Activated CD8-positive, alpha-beta T cell treated with anti-CD3 and anti-CD28 coated beads, Interleukin-2, amount 10 ng/mL, durations not matched to agents 7 days and 5 days (primary cell): ENCODE measurements at regions not wholly inside any gene's neighbourhood (a gene's known extent, or its start where the extent isn't known, plus 50 kb on each side); places are given as distances from the start of the nearest gene placed in this dataset.
"Not testable (repeated sequence)": the region's sequence is repeated elsewhere in the genome, so short reads cannot be mapped to it uniquely, and the experiment has no call there.

Experiments used
- ATAC-seq: fragments of 150-1000 bp; cut with Tn5 transposase; one replicate; pipeline ENCODE4 v1.10.0; 2021; ENCODE audit warnings: moderate library complexity
- CTCF ChIA-PET: fragments of 350-600 bp; sonication (Branson Sonifier 250); formaldehyde crosslinking; loops from one replicate; lab custom pipeline; 2021; ENCODE audit warnings: antibody characterized with exemption; lab: Charles Lee
- POLR2A ChIA-PET: fragments of 350-600 bp; sonication (Branson Sonifier 250); formaldehyde crosslinking; loops from one replicate; lab custom pipeline; 2021; ENCODE audit warnings: antibody characterized with exemption; lab: Charles Lee
- DNase-seq: peaks from one replicate; pipeline ENCODE4 v3.0.0-alpha.2; 2020
- H3K27ac Mint-ChIP-seq: one replicate; pipeline ENCODE4 v1.8.0; 2021; ENCODE audit warnings: mild to moderate bottlenecking, mixed read lengths
- H3K27me3 Mint-ChIP-seq: one replicate; pipeline ENCODE4 v1.8.0; 2021; ENCODE audit warnings: low read depth, mixed read lengths
- H3K36me3 Mint-ChIP-seq: one replicate; pipeline ENCODE4 v1.8.0; 2021; ENCODE audit warnings: low read depth, mixed read lengths
- H3K4me1 Mint-ChIP-seq: one replicate; pipeline ENCODE4 v1.8.0; 2021; ENCODE audit warnings: low read depth, mixed read lengths
- H3K4me3 Mint-ChIP-seq: one replicate; pipeline ENCODE4 v1.8.0; 2021; ENCODE audit warnings: mild to moderate bottlenecking, mixed read lengths
- H3K9me3 Mint-ChIP-seq: one replicate; pipeline ENCODE4 v1.8.0; 2022; ENCODE audit warnings: mixed read lengths; ENCODE audit not compliant: insufficient read depth

GRCh38 chr3:115292677-115293165 lies 145.6 kb upstream of the ZBTB20 start:
- ChIA-PET CTCF (no interaction called here), POLR2A (no interaction called here)
- ATAC-seq = no peak
- H3K27me3 Mint-ChIP-seq = no peaks in the 10 kb centered on the region
- H3K36me3 Mint-ChIP-seq = no peaks in the 10 kb centered on the region
- DNase-seq = no peak
- no peak overlapping the region for H3K27ac Mint-ChIP-seq
- H3K9me3 Mint-ChIP-seq = no peaks in the 10 kb centered on the region
- no peaks in the 10 kb centered on the region for H3K4me1 Mint-ChIP-seq
- no peak overlapping the region for H3K4me3 Mint-ChIP-seq

- no peaks in the 10 kb centered on the region for H3K9me3 Mint-ChIP-seq
- CTCF ChIA-PET = no interaction called here
- H3K4me3 Mint-ChIP-seq = no peak overlapping the region
- ATAC-seq = no peak
- no peaks in the 10 kb centered on the region for H3K36me3 Mint-ChIP-seq
- no peaks in the 10 kb centered on the region for H3K4me1 Mint-ChIP-seq
- DNase-seq = no peak
- POLR2A ChIA-PET = no interaction called here
- H3K27ac Mint-ChIP-seq = no peak overlapping the region
- H3K27me3 Mint-ChIP-seq = no peaks in the 10 kb centered on the region
These were observed 146.2 kb upstream of the ZBTB20 start for GRCh38 chr3:115293321-115293720.

GRCh38 chr3:115301364-115301860 lies 154.3 kb upstream of the ZBTB20 start:
- no peaks in the 10 kb centered on the region for H3K4me1 Mint-ChIP-seq
- no peaks in the 10 kb centered on the region for H3K36me3 Mint-ChIP-seq
- ChIA-PET POLR2A (no interaction called here), CTCF (no interaction called here)
- no peaks in the 10 kb centered on the region for H3K9me3 Mint-ChIP-seq
- no peak overlapping the region for H3K27ac Mint-ChIP-seq
- no peak for ATAC-seq
- no peaks in the 10 kb centered on the region for H3K27me3 Mint-ChIP-seq
- DNase-seq = no peak
- no peak overlapping the region for H3K4me3 Mint-ChIP-seq

GRCh38 chr3:115317953-115318352 lies 170.9 kb upstream of the ZBTB20 start:
- H3K9me3 Mint-ChIP-seq, H3K27ac Mint-ChIP-seq, H3K4me1 Mint-ChIP-seq, POLR2A ChIA-PET, H3K27me3 Mint-ChIP-seq, DNase-seq, CTCF ChIA-PET, ATAC-seq, H3K4me3 Mint-ChIP-seq, H3K36me3 Mint-ChIP-seq: not testable (repeated sequence)

- Mint-ChIP-seq H3K9me3 (no peaks in the 10 kb centered on the region), H3K27ac (no peak overlapping the region), H3K4me1 (no peaks in the 10 kb centered on the region), H3K36me3 (no peaks in the 10 kb centered on the region), H3K27me3 (no peaks in the 10 kb centered on the region), H3K4me3 (no peak overlapping the region)
- ChIA-PET POLR2A (no interaction called here), CTCF (no interaction called here)
- no peak for DNase-seq
- no peak for ATAC-seq
These were observed 174.3 kb upstream of the ZBTB20 start for GRCh38 chr3:115321400-115321805.

- ATAC-seq (no peak), DNase-seq (no peak)
- Mint-ChIP-seq H3K4me1 (no peaks in the 10 kb centered on the region), H3K36me3 (no peaks in the 10 kb centered on the region), H3K4me3 (no peak overlapping the region), H3K27me3 (no peaks in the 10 kb centered on the region), H3K9me3 (no peaks in the 10 kb centered on the region), H3K27ac (no peak overlapping the region)
- ChIA-PET POLR2A (no interaction called here), CTCF (no interaction called here)
These were observed 175.8 kb upstream of the ZBTB20 start for GRCh38 chr3:115322901-115323300.

GRCh38 chr3:115323380-115323779 lies 176.3 kb upstream of the ZBTB20 start:
- ChIA-PET POLR2A (no interaction called here), CTCF (no interaction called here)
- ATAC-seq = no peak
- Mint-ChIP-seq H3K27ac (no peak overlapping the region), H3K4me1 (no peaks in the 10 kb centered on the region), H3K4me3 (no peak overlapping the region), H3K36me3 (no peaks in the 10 kb centered on the region), H3K9me3 (no peaks in the 10 kb centered on the region), H3K27me3 (no peaks in the 10 kb centered on the region)
- no peak for DNase-seq

GRCh38 chr3:115324056-115324455 lies 177.0 kb upstream of the ZBTB20 start:
- H3K27me3 Mint-ChIP-seq = no peaks in the 10 kb centered on the region
- DNase-seq (no peak), ATAC-seq (no peak)
- no peaks in the 10 kb centered on the region for H3K36me3 Mint-ChIP-seq
- H3K27ac Mint-ChIP-seq = no peak overlapping the region
- no peaks in the 10 kb centered on the region for H3K4me1 Mint-ChIP-seq
- POLR2A ChIA-PET = no interaction called here
- H3K9me3 Mint-ChIP-seq = no peaks in the 10 kb centered on the region
- CTCF ChIA-PET = no interaction called here
- no peak overlapping the region for H3K4me3 Mint-ChIP-seq

GRCh38 chr3:115325539-115325938 lies 178.5 kb upstream of the ZBTB20 start:
- ChIA-PET CTCF (no interaction called here), POLR2A (no interaction called here)
- no peaks in the 10 kb centered on the region for H3K9me3 Mint-ChIP-seq
- DNase-seq (peak; percentile 33), ATAC-seq (no peak)
- no peaks in the 10 kb centered on the region for H3K36me3 Mint-ChIP-seq
- no peak overlapping the region for H3K4me3 Mint-ChIP-seq
- no peaks in the 10 kb centered on the region for H3K4me1 Mint-ChIP-seq
- H3K27me3 Mint-ChIP-seq = no peaks in the 10 kb centered on the region
- H3K27ac Mint-ChIP-seq = no peak overlapping the region

GRCh38 chr3:115330430-115330829 lies 183.3 kb upstream of the ZBTB20 start:
- Mint-ChIP-seq H3K27ac (no peak overlapping the region), H3K36me3 (no peaks in the 10 kb centered on the region), H3K27me3 (peaks cover 3% of the 10 kb centered on the region), H3K4me3 (no peak overlapping the region), H3K9me3 (no peaks in the 10 kb centered on the region), H3K4me1 (no peaks in the 10 kb centered on the region)
- POLR2A ChIA-PET = no interaction called here
- CTCF ChIA-PET = no interaction called here
- ATAC-seq (no peak), DNase-seq (no peak)

- H3K9me3 Mint-ChIP-seq = no peaks in the 10 kb centered on the region
- ChIA-PET POLR2A (no interaction called here), CTCF (no interaction called here)
- peaks cover 3% of the 10 kb centered on the region for H3K27me3 Mint-ChIP-seq
- DNase-seq = no peak
- H3K36me3 Mint-ChIP-seq = no peaks in the 10 kb centered on the region
- no peak overlapping the region for H3K27ac Mint-ChIP-seq
- H3K4me1 Mint-ChIP-seq = no peaks in the 10 kb centered on the region
- ATAC-seq = no peak
- no peak overlapping the region for H3K4me3 Mint-ChIP-seq
These were observed 185.9 kb upstream of the ZBTB20 start for GRCh38 chr3:115332998-115333397.

GRCh38 chr3:115336836-115337235 lies 189.7 kb upstream of the ZBTB20 start:
- ATAC-seq (no peak), DNase-seq (no peak)
- ChIA-PET POLR2A (no interaction called here), CTCF (interaction anchor here (1.1 kb wide), 1 partner anchor 9 kb away, joined by 3 read pairs; no protein-coding TSS in a partner anchor)
- Mint-ChIP-seq H3K4me3 (no peak overlapping the region), H3K9me3 (no peaks in the 10 kb centered on the region), H3K36me3 (no peaks in the 10 kb centered on the region), H3K27me3 (peaks cover 3% of the 10 kb centered on the region), H3K27ac (no peak overlapping the region), H3K4me1 (no peaks in the 10 kb centered on the region)

GRCh38 chr3:115340586-115340985 lies 193.5 kb upstream of the ZBTB20 start:
- CTCF ChIA-PET = no interaction called here
- DNase-seq = no peak
- no peaks in the 10 kb centered on the region for H3K27me3 Mint-ChIP-seq
- H3K27ac Mint-ChIP-seq = no peak overlapping the region
- no peaks in the 10 kb centered on the region for H3K9me3 Mint-ChIP-seq
- no peaks in the 10 kb centered on the region for H3K36me3 Mint-ChIP-seq
- POLR2A ChIA-PET = no interaction called here
- ATAC-seq = no peak
- H3K4me1 Mint-ChIP-seq = no peaks in the 10 kb centered on the region
- H3K4me3 Mint-ChIP-seq = no peak overlapping the region
